ENCODE measurements at regions not wholly inside any gene's neighbourhood (a gene's known extent, or its start where the extent isn't known, plus 50 kb on each side); places are given as distances from the start of the nearest gene placed in this dataset.

- no peak for TF ChIP-seq CTCF (IDR thresholded peaks at IDR 0.05)
- Histone ChIP-seq H3K4me1 (no peaks in the 10 kb centered on the region), H3K36me3 (no peaks in the 10 kb centered on the region), H3K27me3 (peaks cover 0 to 4% (median 0%) of the 10 kb centered on the region in 7 donors), H3K4me3 (no peak overlapping the region), H3K9me3 (no peaks in the 10 kb centered on the region), H3K27ac (no peak overlapping the region)
- intact Hi-C loops (cut with DNase I), result no loop called here
- DNase-seq, result no peak
- WGBS, 2 donors, result 87 to 89% methylated on average over 3 of the region's 3 CpGs
- no peak for ATAC-seq
Observed at GRCh38 chr11:92753161-92753560, 216.3 kb upstream of the MTNR1B start.

- no peak overlapping the region for H3K27ac ChIP-seq
- no peak overlapping the region for H3K4me3 ChIP-seq
- intact Hi-C loops (cut with DNase I), result no loop called here
- WGBS, 2 donors, result 97 to 100% methylated on average over 2 of the region's 2 CpGs
- no peaks in the 10 kb centered on the region for H3K9me3 ChIP-seq
- H3K27me3 ChIP-seq, result no peaks in the 10 kb centered on the region
- no peak for TF ChIP-seq CTCF (IDR thresholded peaks at IDR 0.05)
- no peaks in the 10 kb centered on the region for H3K36me3 ChIP-seq
- no peaks in the 10 kb centered on the region for H3K4me1 ChIP-seq
- no peak for ATAC-seq
- DNase-seq, result no peak
Observed at GRCh38 chr11:92758241-92758780, 211.1 kb upstream of the MTNR1B start.

- no peak overlapping the region for H3K4me3 ChIP-seq
- WGBS, 2 donors, result 91 to 93% methylated on average over 8 of the region's 8 CpGs
- DNase-seq, result no peak
- intact Hi-C loops (cut with DNase I), result no loop called here
- H3K27me3 ChIP-seq, result no peaks in the 10 kb centered on the region
- no peak for TF ChIP-seq CTCF (IDR thresholded peaks at IDR 0.05)
- no peaks in the 10 kb centered on the region for H3K9me3 ChIP-seq
- no peak overlapping the region for H3K27ac ChIP-seq
- no peak for ATAC-seq
- H3K4me1 ChIP-seq, result no peaks in the 10 kb centered on the region
- H3K36me3 ChIP-seq, result no peaks in the 10 kb centered on the region
Observed at GRCh38 chr11:92759571-92760214, 209.8 kb upstream of the MTNR1B start.

GRCh38 chr11:92762121-92762540 lies 207.3 kb upstream of the MTNR1B start:
- no peaks in the 10 kb centered on the region for H3K9me3 ChIP-seq
- H3K4me3 ChIP-seq, result no peak overlapping the region
- TF ChIP-seq CTCF (IDR thresholded peaks at IDR 0.05), result no peak
- no peaks in the 10 kb centered on the region for H3K27me3 ChIP-seq
- H3K4me1 ChIP-seq, result peaks cover 0 to 17% (median 9%) of the 10 kb centered on the region in 9 donors
- intact Hi-C loops (cut with DNase I), result no loop called here
- ATAC-seq (no peak), DNase-seq (no peak)
- no peaks in the 10 kb centered on the region for H3K36me3 ChIP-seq
- WGBS, 2 donors, result 75 to 82% methylated on average over 3 of the region's 3 CpGs
- H3K27ac ChIP-seq, result no peak overlapping the region
